ENCODE measurements at regions not wholly inside any gene's neighbourhood (a gene's known extent, or its start where the extent isn't known, plus 50 kb on each side); places are given as distances from the start of the nearest gene placed in this dataset.

DNA sequence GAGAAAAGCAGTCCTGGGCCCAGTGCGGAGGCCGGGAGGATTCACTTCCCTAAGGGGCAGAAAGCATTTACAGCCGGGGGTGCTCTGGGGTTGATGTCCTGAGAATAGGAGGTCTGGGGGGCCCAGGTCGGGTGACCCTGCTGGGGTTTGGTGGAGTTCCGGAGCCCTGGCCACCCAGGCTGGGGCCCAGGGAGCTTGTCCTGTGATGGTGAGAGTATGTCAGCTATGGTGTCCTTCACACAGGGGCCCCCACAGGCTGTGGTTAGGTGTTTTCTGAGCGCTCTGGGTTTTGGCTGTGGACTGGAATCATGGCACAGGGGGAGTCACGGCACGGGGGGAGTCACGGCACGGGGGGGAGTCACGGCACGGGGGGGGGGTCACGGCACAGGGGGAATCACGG is 54.5 kb upstream of the TMEM18 start:
- DNase-seq (ENCODE audit: low read depth in 4 of 4, low spot score in 2 of 4): no peak

GRCh38 chr2:729376-729861 is 52.2 kb upstream of the TMEM18 start:
- no peak for DNase-seq (ENCODE audit: low read depth in 4 of 4, low spot score in 2 of 4)

DNA sequence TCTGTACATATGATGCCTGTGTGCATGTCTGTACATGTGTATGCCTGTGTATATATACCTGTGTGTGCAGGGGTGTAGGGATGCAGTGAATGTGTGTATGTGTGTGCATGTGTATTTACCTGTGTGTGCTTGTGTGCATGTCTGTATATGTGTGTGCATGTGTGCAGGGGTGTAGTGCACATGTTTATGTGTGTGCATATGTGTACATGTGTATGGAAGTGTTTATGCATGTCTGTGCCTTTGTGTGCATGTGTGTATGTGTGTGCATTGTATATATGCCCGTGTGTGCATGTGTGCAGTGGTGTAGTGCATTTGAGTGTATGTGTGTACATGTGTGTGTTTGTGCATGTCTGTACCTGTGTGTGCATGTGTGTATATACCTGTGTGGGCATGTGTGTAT is 51.0 kb upstream of the TMEM18 start:
- DNase-seq (ENCODE audit: low read depth in 4 of 4, low spot score in 2 of 4): no peak

DNA sequence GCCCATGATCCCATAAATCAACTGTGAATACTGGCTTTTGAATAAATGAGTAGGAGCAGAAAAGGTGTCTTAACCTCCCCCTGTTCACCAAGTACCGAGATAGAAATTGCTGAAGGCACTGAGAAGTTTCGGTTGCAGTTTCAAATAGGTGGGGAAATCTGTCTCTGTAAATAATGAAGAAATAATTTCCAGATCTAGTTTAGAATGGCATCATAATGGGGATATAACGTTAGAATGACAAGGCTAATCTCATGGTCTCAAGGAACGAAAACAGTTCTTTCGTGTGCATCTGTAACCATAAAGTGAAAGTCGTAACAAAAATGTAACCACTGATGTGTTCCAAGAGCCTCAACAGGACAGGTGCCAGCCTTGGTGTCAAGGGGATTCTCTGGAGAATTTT is 49.9 kb upstream of the TMEM18 start:
- no peak for DNase-seq (ENCODE audit: low read depth in 4 of 4, low spot score in 2 of 4)

Measured in left renal cortex interstitium (tissue), 4 donors.